GM12891 (cell line): ENCODE measurements at regions not wholly inside any gene's neighbourhood (a gene's known extent, or its start where the extent isn't known, plus 50 kb on each side); places are given as distances from the start of the nearest gene placed in this dataset.

Experiments
- DNase-seq: peaks from one replicate; pipeline ENCODE4 v3.0.0; 2011; ENCODE audit warnings: low spot score; ENCODE audit not compliant: insufficient read length
- FAIRE-seq: peaks from 2 replicates; lab custom pipeline; 2011; peaks lifted over from hg19 to GRCh38; lab: Jason Lieb, UNC
- PAX5 ChIP-seq: IDR thresholded peaks from 2 replicates; pipeline ENCODE4 v1.6.1; 2011; ENCODE audit warnings: low read length, moderate library complexity, mild to moderate bottlenecking; ENCODE audit not compliant: insufficient read depth, severe bottlenecking
- POLR2A ChIP-seq: IDR thresholded peaks from 2 replicates; pipeline ENCODE4 v1.6.1; 2011; ENCODE audit warnings: low read depth, low read length, control low read depth
- POLR2AphosphoS5 ChIP-seq: IDR thresholded peaks from 2 replicates; pipeline ENCODE4 v1.6.1; 2011; ENCODE audit warnings: low read depth, low read length, control low read depth
- POU2F2 ChIP-seq: IDR thresholded peaks from 2 replicates; pipeline ENCODE4 v1.6.1; 2011; ENCODE audit warnings: low read depth, mild to moderate bottlenecking, control low read depth, low read length, moderate library complexity
- SPI1 ChIP-seq: IDR thresholded peaks from 2 replicates; pipeline ENCODE4 v1.6.1; 2011; ENCODE audit warnings: low read depth, low read length, control low read depth
- TAF1 ChIP-seq: IDR thresholded peaks from 2 replicates; pipeline ENCODE4 v1.6.1; 2011; ENCODE audit warnings: low read depth, low read length, control low read depth

- FAIRE-seq = no peak
Measured at GRCh38 chr11:130721023-130721681, 195.1 kb downstream of the SNX19 start.

DNA sequence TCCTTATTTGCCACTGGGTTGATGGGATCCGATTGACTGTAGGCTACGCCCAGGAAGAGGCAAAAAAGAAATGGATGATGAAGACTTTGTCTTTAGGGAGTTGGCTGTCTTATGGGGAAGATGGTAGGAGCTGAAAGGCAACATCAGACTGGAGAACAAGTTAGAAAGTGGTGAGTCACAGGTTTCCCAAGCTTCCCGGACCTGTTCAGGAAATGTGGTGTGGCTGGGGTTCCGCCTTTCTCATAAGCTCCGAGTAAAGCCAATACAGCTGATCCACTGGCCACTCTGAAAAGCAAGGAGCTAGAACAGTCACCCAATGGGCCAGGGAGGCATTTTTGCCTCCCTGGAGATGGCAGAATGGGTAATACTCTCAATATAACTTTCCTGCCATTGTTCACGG is 194.5 kb downstream of the SNX19 start:
- FAIRE-seq = no peak
- no peak for DNase-seq

More at GRCh38 chr11:130721023-130721681, 195.1 kb downstream of the SNX19 start:
- no peak for DNase-seq
- TF ChIP-seq TAF1 (no peak), POLR2AphosphoS5 (no peak), POU2F2 (no peak), PAX5 (no peak), SPI1 (no peak), POLR2A (no peak)

DNA sequence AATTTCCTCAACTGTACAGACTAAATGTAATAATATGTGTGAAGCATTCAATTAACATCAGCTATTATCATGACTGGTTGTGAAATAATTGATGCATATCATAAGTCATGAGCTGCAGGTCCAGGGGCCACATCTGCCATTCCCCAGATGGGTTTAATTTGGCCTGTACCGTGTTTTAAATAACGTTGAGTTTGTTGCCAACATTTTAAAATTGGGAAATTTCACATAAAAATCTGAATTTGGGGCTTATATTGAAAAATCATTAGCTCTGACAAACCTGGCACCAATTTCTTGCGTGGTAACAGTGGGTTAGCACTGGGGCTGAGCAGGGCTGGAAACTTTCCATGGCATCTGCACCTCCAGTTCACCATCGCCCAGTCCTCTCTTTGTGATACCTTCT is 193.9 kb downstream of the SNX19 start:
- TF ChIP-seq TAF1 (no peak), SPI1 (no peak), PAX5 (no peak), POU2F2 (no peak), POLR2A (no peak), POLR2AphosphoS5 (no peak)
- FAIRE-seq (no peak), DNase-seq (no peak)

More for the DNA sequence above, 194.5 kb downstream of the SNX19 start:
- TF ChIP-seq POU2F2 (no peak), SPI1 (no peak), TAF1 (no peak), POLR2AphosphoS5 (no peak), POLR2A (no peak), PAX5 (no peak)

- TF ChIP-seq PAX5 (no peak), TAF1 (no peak), POU2F2 (no peak), POLR2AphosphoS5 (no peak), POLR2A (no peak), SPI1 (no peak)
- DNase-seq (no peak), FAIRE-seq (no peak)
Measured at GRCh38 chr11:130725421-130726233, 190.7 kb downstream of the SNX19 start.

GRCh38 chr11:130726234-130727037 is 189.8 kb downstream of the SNX19 start:
- FAIRE-seq (no peak), DNase-seq (no peak)
- TF ChIP-seq POLR2A (no peak), SPI1 (no peak), POLR2AphosphoS5 (no peak), POU2F2 (no peak)

GRCh38 chr11:130727157-130728119 is 188.8 kb downstream of the SNX19 start:
- DNase-seq (no peak), FAIRE-seq (no peak)
- no peak for TF ChIP-seq TAF1
- TF ChIP-seq POLR2A = no peak
- TF ChIP-seq SPI1 = no peak
- no peak for TF ChIP-seq POU2F2
- no peak for TF ChIP-seq PAX5
- no peak for TF ChIP-seq POLR2AphosphoS5

DNA sequence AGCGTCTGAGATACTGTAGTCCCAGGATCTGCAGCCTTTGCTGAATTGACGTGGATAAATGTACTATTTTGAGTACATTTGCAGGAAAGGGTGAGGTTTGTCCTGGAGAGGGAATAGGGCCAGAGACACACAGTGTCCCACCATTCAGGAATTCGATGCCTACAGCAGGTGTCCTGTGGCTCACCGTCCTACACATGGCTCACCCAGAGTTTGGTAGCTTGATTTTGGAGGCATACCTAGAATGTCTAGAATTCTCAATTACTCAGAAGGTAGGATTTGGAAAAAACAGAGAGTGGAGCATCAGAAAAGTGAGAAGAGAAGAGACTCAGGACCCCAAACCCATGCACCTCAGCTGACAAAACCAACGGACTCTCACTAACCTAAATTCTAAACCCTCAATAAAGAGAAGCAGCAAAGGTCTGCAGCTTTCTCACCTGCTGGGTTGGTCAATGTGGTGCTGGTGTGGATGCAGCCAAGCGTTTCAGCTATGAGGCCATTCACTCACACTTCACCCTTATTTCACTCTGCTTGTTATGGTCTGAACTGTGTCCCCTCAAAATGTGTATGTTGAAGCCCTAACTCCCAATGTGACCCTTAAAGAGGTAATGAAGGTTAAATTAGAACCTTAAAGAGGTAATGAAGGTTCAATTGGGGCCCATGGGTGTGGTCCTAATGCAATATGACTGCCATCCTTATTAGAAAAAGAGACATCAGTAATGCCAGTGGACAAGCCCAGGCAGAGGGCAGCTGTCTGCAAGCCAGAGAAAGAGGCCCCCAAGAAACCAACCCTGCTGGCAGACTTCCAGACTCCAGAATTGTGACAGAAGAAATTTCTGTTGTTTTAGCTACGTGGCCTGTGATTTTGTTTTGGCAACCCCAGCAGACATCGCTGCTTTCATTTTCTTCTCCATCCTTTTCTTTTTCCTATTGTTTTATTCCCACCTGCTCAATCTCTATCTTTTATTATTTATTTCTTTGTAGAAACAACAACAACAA is 187.8 kb downstream of the SNX19 start:
- FAIRE-seq (no peak), DNase-seq (no peak)
- no peak for TF ChIP-seq POLR2A
- no peak for TF ChIP-seq POU2F2
- TF ChIP-seq PAX5 = no peak
- no peak for TF ChIP-seq TAF1
- no peak for TF ChIP-seq SPI1
- no peak for TF ChIP-seq POLR2AphosphoS5
